NCI-H1092 (cell line): ENCODE measurements at regions not wholly inside any gene's neighbourhood (a gene's known extent, or its start where the extent isn't known, plus 50 kb on each side); places are given as distances from the start of the nearest gene placed in this dataset.

ENCODE experiments used
- DNase-seq: peaks from one replicate; lab custom pipeline; 2025; lab: John Stamatoyannopoulos, UW

- DNase-seq: no peak
Observed at GRCh38 chr5:82850393-82850792, 226.8 kb downstream of the TMEM167A start.

- no peak for DNase-seq
Observed at GRCh38 chr5:82849885-82850284, 227.3 kb downstream of the TMEM167A start.

- no peak for DNase-seq
Observed at GRCh38 chr5:82847562-82847961, 229.6 kb downstream of the TMEM167A start.

GRCh38 chr5:82839881-82840280, 237.3 kb downstream of the TMEM167A start:
- no peak for DNase-seq

- no peak for DNase-seq
Observed at GRCh38 chr5:82835488-82835887, 241.7 kb downstream of the TMEM167A start.

- DNase-seq: no peak
Observed at GRCh38 chr5:82834151-82834550, 243.0 kb downstream of the TMEM167A start.

GRCh38 chr5:82833277-82833676, 243.9 kb downstream of the TMEM167A start:
- no peak for DNase-seq

DNA sequence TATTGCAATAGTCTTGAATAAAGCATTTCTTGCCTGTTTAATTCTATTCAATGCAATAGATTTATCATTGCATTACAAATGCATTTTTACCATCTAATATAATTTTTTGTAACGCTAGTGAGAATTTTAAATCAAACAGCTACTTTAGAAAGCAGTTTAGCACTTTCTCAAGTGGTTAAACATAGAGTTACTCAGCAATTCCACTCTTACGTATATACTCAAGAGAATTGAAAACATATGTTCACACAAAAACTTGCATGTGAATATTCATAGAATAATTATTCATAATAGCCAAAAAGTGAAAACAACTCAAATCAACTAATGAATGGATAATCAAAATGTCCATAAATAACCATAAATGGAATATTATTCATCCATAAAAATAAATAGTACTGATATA, 244.7 kb downstream of the TMEM167A start:
- DNase-seq: no peak

DNA sequence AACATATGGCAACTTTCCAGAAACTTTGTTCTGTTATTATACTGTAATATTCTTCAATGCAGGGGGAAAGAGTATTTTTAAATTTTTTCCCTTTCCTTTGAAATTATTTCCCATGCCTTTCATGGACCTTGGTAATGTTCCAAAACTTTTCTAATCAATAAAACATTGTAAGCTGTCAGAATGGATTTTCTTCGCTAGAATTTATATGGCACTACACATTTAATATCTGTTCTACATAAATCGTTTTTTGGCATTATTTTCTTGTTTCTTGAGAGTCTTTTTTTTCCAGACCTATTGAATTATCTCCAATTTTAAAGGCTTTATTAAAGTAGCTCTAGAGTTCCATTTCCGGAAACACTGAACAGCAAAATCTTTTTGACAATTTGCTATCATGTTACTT, 249.0 kb downstream of the TMEM167A start:
- no peak for DNase-seq

DNA sequence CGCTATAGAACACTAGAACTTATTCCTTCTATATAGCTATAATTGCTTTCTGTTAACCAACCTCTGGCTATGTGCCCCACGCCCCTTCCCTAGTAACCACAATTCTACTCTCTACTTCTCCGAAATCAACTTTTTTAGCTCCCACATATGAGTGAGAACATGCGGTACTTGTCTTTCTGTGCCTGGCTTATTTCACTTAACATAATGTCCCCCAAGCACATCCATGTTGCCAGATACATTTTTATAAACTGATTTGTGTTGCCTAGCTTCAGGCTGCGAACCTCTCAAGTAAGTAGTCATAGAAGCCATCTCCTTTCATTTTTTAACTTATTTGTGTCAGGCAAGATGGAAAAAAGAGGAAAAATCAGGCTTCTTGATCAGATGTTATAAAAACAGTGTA, 249.5 kb downstream of the TMEM167A start:
- no peak for DNase-seq

DNA sequence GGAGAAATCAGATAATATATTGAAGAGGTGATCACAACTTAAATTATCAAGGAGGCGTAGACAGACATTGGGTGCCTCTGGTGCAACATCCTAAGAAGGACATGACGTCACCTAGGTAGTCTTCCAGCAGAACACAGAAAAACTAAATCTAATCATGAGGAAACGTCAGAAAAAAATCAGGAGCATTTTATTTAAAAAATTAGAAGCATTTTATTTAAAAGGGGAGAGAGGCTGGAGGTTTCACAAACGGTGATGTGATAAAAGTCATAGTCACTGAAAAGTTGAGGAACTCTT, 254.6 kb downstream of the TMEM167A start:
- no peak for DNase-seq

GRCh38 chr5:82821846-82822633, 255.2 kb downstream of the TMEM167A start:
- no peak for DNase-seq

- DNase-seq: no peak
Observed at GRCh38 chr5:82820961-82821845, 256.0 kb downstream of the TMEM167A start.

DNA sequence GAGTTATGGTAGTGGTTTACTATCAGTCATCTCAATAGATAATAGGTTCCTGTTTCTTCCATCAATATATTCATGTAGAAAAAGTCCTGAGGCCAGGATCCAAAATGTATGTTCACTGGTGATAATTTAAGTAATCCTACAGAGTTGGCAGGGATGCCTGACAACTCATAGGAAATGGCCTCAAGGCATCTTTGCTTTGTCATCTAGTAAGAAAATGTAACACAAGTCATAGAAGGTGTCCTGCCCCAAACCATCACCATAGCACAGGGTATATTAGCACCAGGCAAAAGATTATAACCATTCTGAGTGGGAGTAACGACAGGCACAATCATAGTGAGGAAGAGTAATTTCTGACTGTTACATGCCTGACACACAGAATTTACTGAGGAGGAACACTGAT, 257.0 kb downstream of the TMEM167A start:
- no peak for DNase-seq

- no peak for DNase-seq
Observed at GRCh38 chr5:82817897-82818676, 259.1 kb downstream of the TMEM167A start.

DNA sequence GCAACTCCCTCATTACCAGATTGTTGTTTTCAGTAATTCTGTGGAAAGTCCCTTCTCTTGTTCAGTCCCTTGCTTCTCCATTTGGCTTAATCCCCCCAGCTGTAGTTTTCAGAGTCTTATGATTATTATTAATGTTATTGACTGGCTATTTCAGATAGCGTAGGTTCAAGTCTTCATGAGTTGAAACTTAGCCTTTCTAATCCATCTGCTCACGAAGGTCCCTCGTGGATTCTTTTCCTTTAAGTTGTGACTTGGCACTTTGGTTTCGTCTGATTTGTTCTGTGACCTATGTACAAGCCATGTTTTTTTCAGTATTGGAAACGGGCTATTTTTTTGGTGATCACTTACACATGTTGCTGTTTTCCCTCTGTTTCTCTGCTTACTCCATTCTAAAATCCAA, 260.3 kb downstream of the TMEM167A start:
- DNase-seq: no peak

DNA sequence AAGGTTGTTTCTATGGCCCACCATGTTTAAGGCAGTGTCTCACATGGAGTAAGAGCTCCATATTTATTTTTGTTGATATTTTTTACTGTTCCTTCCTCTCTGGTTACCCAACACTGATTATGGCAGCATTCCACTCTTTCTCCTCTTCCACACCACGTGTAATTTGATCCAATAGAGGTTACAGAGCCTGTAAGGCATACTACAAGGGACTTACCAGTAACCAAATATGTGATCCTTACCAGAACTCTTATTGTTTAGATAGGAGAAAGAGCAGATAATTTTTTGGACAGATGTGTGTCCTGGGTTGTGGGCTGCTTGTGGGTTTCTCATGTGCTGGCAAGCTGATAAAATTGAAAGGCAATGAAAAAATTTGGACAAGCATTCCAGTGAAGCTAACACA, 261.3 kb downstream of the TMEM167A start:
- DNase-seq: no peak

GRCh38 chr5:82813861-82814260, 263.3 kb downstream of the TMEM167A start:
- no peak for DNase-seq

GRCh38 chr5:82812575-82812974, 264.6 kb downstream of the TMEM167A start:
- no peak for DNase-seq

- no peak for DNase-seq
Observed at GRCh38 chr5:82811490-82811889, 265.7 kb downstream of the TMEM167A start.

GRCh38 chr5:82809420-82810143, 267.6 kb downstream of the TMEM167A start:
- DNase-seq: no peak

- DNase-seq: no peak
Observed at GRCh38 chr5:82808960-82809359, 268.2 kb downstream of the TMEM167A start.
